Right lobe of liver (tissue), 4 donors: ENCODE measurements at regions not wholly inside any gene's neighbourhood (a gene's known extent, or its start where the extent isn't known, plus 50 kb on each side); places are given as distances from the start of the nearest gene placed in this dataset.

Experiments used
- CTCF ChIP-seq, 4 donors: fragments of 200-600 bp in 3 of 4; fragments of 450-650 bp in 1 of 4; IDR thresholded peaks; one replicate each; pipeline versions ENCODE4 v1.5.1 to v1.8.0; 2016 to 2022; ENCODE audit warnings: antibody characterized with exemption in 4 of 4, mild to moderate bottlenecking in 2 of 4
- POLR2A ChIP-seq: fragments of 450-650 bp; IDR thresholded peaks from one replicate; pipeline ENCODE4 v1.6.1; 2017; ENCODE audit warnings: antibody characterized with exemption, mild to moderate bottlenecking
- donor health status: DM: no; HTN: no; CAD: no.
- donor health status: DM: no; HTN: no; CAD: no.
- donor health status: DM: no; HTN: yes; CAD: no.

- no peak for TF ChIP-seq CTCF (IDR thresholded peaks at IDR 0.05)
- no peak for TF ChIP-seq POLR2A
These were observed 166.8 kb downstream of the ETV1 start for GRCh38 chr7:13822678-13823077.
